ENCODE measurements at regions not wholly inside any gene's neighbourhood (a gene's known extent, or its start where the extent isn't known, plus 50 kb on each side); places are given as distances from the start of the nearest gene placed in this dataset.

DNA sequence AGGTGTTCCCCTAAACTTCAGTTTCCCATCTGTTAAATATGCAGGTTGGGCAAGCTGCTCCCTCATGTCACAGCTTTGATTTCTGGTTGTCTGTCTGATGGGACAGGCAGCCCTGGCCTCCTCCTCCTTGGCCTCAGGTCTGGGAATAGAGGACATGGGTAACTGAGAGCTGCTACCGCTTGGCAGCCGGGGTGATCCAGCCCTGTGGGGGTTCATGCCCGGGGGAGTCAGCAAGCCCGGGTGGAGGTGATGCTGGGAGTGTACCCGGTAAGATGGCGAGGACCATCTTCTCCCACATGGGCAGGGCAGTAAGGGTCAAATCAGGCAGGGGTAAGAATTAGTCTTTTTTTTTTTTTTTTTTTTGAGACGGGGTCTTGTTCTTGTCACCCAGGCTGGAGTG is 845.0 kb downstream of the TBC1D22A start:
- intact Hi-C loops (cut with DNase I), result no loop called here
- Histone ChIP-seq H3K4me3 (no peak overlapping the region), H3K36me3 (ENCODE audit: insufficient read depth in 1 of 2, low read depth in 1 of 2) (no peaks in the 10 kb centered on the region), H3K27ac (no peak overlapping the region), H3K4me1 (no peaks in the 10 kb centered on the region), H3K27me3 (ENCODE audit: insufficient read depth in 3 of 3, low read length in 2 of 3) (peaks cover 0 to 4% (median 0%) of the 10 kb centered on the region in 3 donors), H3K9me3 (no peaks in the 10 kb centered on the region)
- peak in 1 of 2 donors; percentile 22 for DNase-seq
- no peak for ATAC-seq
- TF ChIP-seq CTCF (IDR thresholded peaks at IDR 0.05), result no peak
- WGBS, 3 donors, result 85 to 86% (median 86%) methylated on average over 6 to 7 of the region's 7 CpGs

DNA sequence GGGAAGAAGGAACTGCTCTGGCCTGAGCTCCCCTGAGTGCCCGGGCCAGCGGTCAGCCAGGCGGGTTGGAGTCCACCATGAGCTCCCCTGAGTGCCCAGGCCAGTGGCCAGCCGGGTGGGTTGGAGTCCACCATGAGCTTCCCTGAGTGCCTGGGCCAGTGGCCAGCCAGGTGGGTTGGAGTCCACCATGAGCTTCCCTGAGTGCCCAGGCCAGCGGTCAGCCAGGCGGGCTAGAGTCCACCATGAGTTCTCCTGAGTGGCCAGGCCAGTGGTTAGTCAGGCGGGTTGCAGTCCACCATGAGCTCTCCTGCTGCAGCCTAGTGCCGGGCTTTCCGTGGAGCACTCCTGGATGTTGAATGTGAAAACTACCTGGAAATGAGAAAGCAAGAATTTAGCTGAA is 844.0 kb downstream of the TBC1D22A start:
- Histone ChIP-seq H3K27ac (no peak overlapping the region), H3K27me3 (ENCODE audit: insufficient read depth in 3 of 3, low read length in 2 of 3) (peaks cover 0 to 4% (median 0%) of the 10 kb centered on the region in 3 donors), H3K4me3 (no peak overlapping the region), H3K4me1 (no peaks in the 10 kb centered on the region), H3K36me3 (ENCODE audit: insufficient read depth in 1 of 2, low read depth in 1 of 2) (no peaks in the 10 kb centered on the region), H3K9me3 (no peaks in the 10 kb centered on the region)
- 83 to 89% (median 86%) methylated on average over 9 of the region's 9 CpGs for WGBS, 3 donors
- ATAC-seq (no peak), DNase-seq (peak in 1 of 2 donors; percentile 19)
- no peak for TF ChIP-seq CTCF (IDR thresholded peaks at IDR 0.05)
- intact Hi-C loops (cut with DNase I), result no loop called here

- H3K4me1 ChIP-seq, result no peaks in the 10 kb centered on the region
- TF ChIP-seq CTCF (IDR thresholded peaks at IDR 0.05), result no peak
- H3K4me3 ChIP-seq, result no peak overlapping the region
- no peaks in the 10 kb centered on the region for H3K36me3 ChIP-seq (ENCODE audit: insufficient read depth in 1 of 2, low read depth in 1 of 2)
- no peaks in the 10 kb centered on the region for H3K9me3 ChIP-seq
- no peak overlapping the region for H3K27ac ChIP-seq
- ATAC-seq (no peak), DNase-seq (no peak)
- WGBS, 3 donors, result 62 to 68% (median 66%) methylated on average over 5 of the region's 5 CpGs
- intact Hi-C loops (cut with DNase I), result no loop called here
- H3K27me3 ChIP-seq (ENCODE audit: insufficient read depth in 3 of 3, low read length in 2 of 3), result peaks cover 0 to 4% (median 0%) of the 10 kb centered on the region in 3 donors
Observed at GRCh38 chr22:47605886-47606285, 843.4 kb downstream of the TBC1D22A start.

GRCh38 chr22:47605441-47605840 is 843.0 kb downstream of the TBC1D22A start:
- TF ChIP-seq CTCF (IDR thresholded peaks at IDR 0.05), result no peak
- Histone ChIP-seq H3K27me3 (ENCODE audit: insufficient read depth in 3 of 3, low read length in 2 of 3) (peaks cover 0 to 4% (median 0%) of the 10 kb centered on the region in 3 donors), H3K4me1 (no peaks in the 10 kb centered on the region), H3K36me3 (ENCODE audit: insufficient read depth in 1 of 2, low read depth in 1 of 2) (no peaks in the 10 kb centered on the region), H3K27ac (no peak overlapping the region), H3K9me3 (no peaks in the 10 kb centered on the region), H3K4me3 (no peak overlapping the region)
- intact Hi-C loops (cut with DNase I), result no loop called here
- WGBS, 3 donors, result 66 to 72% (median 68%) methylated on average over 15 of the region's 15 CpGs
- no peak for DNase-seq
- no peak for ATAC-seq

DNA sequence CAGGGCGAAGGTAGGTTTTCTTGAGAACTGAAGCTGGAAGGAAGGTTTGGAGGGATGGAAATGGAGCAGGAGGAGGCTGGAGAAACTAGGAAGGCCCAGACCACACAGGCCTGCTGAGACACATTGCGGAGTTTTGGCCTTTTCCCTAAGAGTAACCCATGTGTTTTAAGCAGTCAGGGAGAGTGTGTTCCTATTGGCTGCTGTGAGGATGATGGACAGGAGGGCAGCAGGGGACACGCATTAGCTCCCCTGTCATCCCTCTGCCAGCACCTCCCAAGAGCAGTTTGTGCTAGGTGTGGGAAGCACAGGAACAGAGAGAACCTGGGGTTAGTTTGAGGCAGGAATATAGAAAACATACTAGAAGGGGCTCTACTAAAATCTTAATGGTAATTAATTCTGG is 842.1 kb downstream of the TBC1D22A start:
- TF ChIP-seq CTCF (IDR thresholded peaks at IDR 0.05), result no peak
- Histone ChIP-seq H3K27ac (no peak overlapping the region), H3K4me1 (no peaks in the 10 kb centered on the region), H3K36me3 (ENCODE audit: insufficient read depth in 1 of 2, low read depth in 1 of 2) (no peaks in the 10 kb centered on the region), H3K9me3 (no peaks in the 10 kb centered on the region), H3K4me3 (no peak overlapping the region), H3K27me3 (ENCODE audit: insufficient read depth in 3 of 3, low read length in 2 of 3) (peaks cover 0 to 4% (median 0%) of the 10 kb centered on the region in 3 donors)
- 77 to 82% (median 82%) methylated on average over 3 of the region's 3 CpGs for WGBS, 3 donors
- ATAC-seq, result no peak
- no peak for DNase-seq
- intact Hi-C loops (cut with DNase I), result no loop called here

Measured in psoas muscle (tissue), 7 donors.